K562 (cell line): ENCODE measurements at regions not wholly inside any gene's neighbourhood (a gene's known extent, or its start where the extent isn't known, plus 50 kb on each side); places are given as distances from the start of the nearest gene placed in this dataset.

Experiments
- FOXP1 ChIP-seq: sonication (generic); formaldehyde crosslinking; IDR thresholded peaks from 2 replicates; pipeline ENCODE4 v1.8.0; 2022; ENCODE audit warnings: mild to moderate bottlenecking, missing genetic modification reagents
- NFE2 ChIP-seq: IDR thresholded peaks from 2 replicates; pipeline ENCODE4 v1.6.1; 2014; ENCODE audit warnings: antibody characterized with exemption, low read depth
- NFYB ChIP-seq: IDR thresholded peaks from 2 replicates; pipeline ENCODE4 v1.6.1; 2011; ENCODE audit warnings: mild to moderate bottlenecking, moderate library complexity; ENCODE audit not compliant: insufficient read length; ENCODE audit errors: extremely low read depth
- NR1H2 ChIP-seq: sonication (generic); formaldehyde crosslinking; IDR thresholded peaks from 2 replicates; pipeline ENCODE4 v1.4.0; 2020; ENCODE audit warnings: mild to moderate bottlenecking, missing genetic modification reagents
- POLR2A ChIP-seq: fragments of 450-650 bp; conservative IDR thresholded peaks from 2 replicates; pipeline ENCODE4 v1.6.1; 2016
- SIN3B ChIP-seq: fragments of 450-650 bp; IDR thresholded peaks from 2 replicates; pipeline ENCODE4 v1.6.1; 2017; ENCODE audit warnings: low read depth, mild to moderate bottlenecking, moderate library complexity
- SRF ChIP-seq, 2 experiments: fragments of 250-450, 450-650 bp in 1 of 2; sonication (Bioruptor Pico) in 1 of 2; sonication (generic) in 1 of 2; formaldehyde crosslinking; IDR thresholded peaks; 2 replicates each; pipeline versions ENCODE4 v1.5.0 to v1.5.1; 2020 to 2022; ENCODE audit warnings: mild to moderate bottlenecking in 1 of 2, missing genetic modification reagents in 1 of 2
- TBP ChIP-seq: optimal IDR thresholded peaks from 2 replicates; pipeline ENCODE3; 2011; ENCODE audit warnings: low read depth, low read length, improper control_type of control experiment
- ZBTB1 ChIP-seq: sonication (generic); formaldehyde crosslinking; IDR thresholded peaks from 2 replicates; pipeline ENCODE4 v1.8.1; 2023; ENCODE audit warnings: missing genetic modification reagents, low read depth, mild to moderate bottlenecking, borderline replicate concordance
- ZEB2 ChIP-seq: fragments of 450-650 bp; IDR thresholded peaks from 2 replicates; pipeline ENCODE4 v1.6.1; 2016
- ZNF398 ChIP-seq: fragments of 250-450 bp; sonication (Bioruptor Pico); IDR thresholded peaks from 2 replicates; pipeline ENCODE4 v1.8.0; 2021; ENCODE audit warnings: moderate library complexity, mild to moderate bottlenecking, inconsistent platforms
- TF ChIP-seq, protein P1 (sequence below): IDR thresholded peaks from 3 replicates; pipeline ENCODE4 v1.6.1; 2011; ENCODE audit warnings: borderline replicate concordance, mild to moderate bottlenecking; ENCODE audit not compliant: insufficient read length, insufficient read depth
- TF ChIP-seq, protein P2 (sequence below): sonication (generic); formaldehyde crosslinking; IDR thresholded peaks from 2 replicates; pipeline ENCODE4 v1.9.0; 2022; ENCODE audit warnings: mild to moderate bottlenecking, missing genetic modification reagents

DNA sequence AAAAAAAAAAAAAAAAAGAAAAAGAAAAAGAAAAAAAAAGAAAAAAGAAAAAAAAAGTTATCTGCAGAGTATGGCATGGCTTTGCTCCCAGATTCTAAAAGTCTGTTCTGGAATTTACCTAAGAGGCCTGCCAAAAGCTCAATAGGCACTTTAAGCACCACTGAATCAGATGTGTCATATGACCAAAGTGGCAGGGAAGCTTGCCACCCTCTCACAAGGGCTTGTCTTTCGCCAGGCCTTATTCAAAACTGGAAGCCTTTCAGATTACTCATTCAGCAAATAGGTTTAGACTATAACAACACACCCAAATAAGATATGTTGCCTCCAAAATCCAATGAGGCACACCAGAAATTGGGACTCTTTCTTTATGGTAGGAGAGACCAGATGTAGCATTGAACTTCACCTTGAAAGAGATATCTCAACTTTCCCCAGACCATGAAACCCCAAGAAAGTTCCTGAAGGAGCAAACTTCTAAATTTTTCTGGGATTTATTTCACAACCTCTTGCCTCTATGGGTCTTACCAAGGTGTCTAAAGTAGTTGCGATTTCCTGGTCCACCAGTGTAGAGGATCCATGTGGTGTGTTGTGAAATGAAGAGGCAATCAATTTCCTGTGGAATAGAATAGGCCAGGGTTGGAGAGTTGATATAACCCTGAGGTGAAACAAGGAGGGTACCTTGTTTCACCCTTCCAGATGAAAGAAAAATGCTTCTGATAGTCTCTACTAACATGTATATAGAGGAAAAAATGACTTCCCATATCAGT, 218.8 kb downstream of the DAD1 start:
- no peak for TF ChIP-seq ZNF398
- TF ChIP-seq ZBTB1 (CRISPR knock-in tag) = no peak
- TF ChIP-seq NFE2 = no peak
- no peak for TF ChIP-seq FOXP1
- no peak for TF ChIP-seq ZEB2
- TF ChIP-seq, protein P1, sequence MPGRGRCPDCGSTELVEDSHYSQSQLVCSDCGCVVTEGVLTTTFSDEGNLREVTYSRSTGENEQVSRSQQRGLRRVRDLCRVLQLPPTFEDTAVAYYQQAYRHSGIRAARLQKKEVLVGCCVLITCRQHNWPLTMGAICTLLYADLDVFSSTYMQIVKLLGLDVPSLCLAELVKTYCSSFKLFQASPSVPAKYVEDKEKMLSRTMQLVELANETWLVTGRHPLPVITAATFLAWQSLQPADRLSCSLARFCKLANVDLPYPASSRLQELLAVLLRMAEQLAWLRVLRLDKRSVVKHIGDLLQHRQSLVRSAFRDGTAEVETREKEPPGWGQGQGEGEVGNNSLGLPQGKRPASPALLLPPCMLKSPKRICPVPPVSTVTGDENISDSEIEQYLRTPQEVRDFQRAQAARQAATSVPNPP = no peak
- TF ChIP-seq SRF (CRISPR knock-in tag; IDR thresholded peaks at IDR 0.05) = no peak
- no peak for TF ChIP-seq SIN3B
- no peak for TF ChIP-seq TBP
- TF ChIP-seq, protein P2, sequence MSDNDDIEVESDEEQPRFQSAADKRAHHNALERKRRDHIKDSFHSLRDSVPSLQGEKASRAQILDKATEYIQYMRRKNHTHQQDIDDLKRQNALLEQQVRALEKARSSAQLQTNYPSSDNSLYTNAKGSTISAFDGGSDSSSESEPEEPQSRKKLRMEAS (CRISPR knock-in tag) = no peak
- no peak for TF ChIP-seq NR1H2 (CRISPR knock-in tag)
- TF ChIP-seq NFYB = no peak
- TF ChIP-seq POLR2A = no peak
